ENCODE measurements at regions not wholly inside any gene's neighbourhood (a gene's known extent, or its start where the extent isn't known, plus 50 kb on each side); places are given as distances from the start of the nearest gene placed in this dataset.

- intact Hi-C loops (cut with DNase I): no loop called here
- ATAC-seq (no peak), DNase-seq (no peak)
- Histone ChIP-seq H3K27me3 (no peaks in the 10 kb centered on the region), H3K4me3 (no peak overlapping the region), H3K27ac (no peak overlapping the region), H3K4me1 (no peaks in the 10 kb centered on the region), H3K36me3 (no peaks in the 10 kb centered on the region), H3K9me3 (no peaks in the 10 kb centered on the region)
- no peak for TF ChIP-seq CTCF (IDR thresholded peaks at IDR 0.05)
Measured at GRCh38 chr2:189379731-189380261, 61.5 kb upstream of the WDR75 start.

- Histone ChIP-seq H3K27me3 (no peaks in the 10 kb centered on the region), H3K27ac (no peak overlapping the region), H3K4me1 (no peaks in the 10 kb centered on the region), H3K4me3 (no peak overlapping the region), H3K36me3 (no peaks in the 10 kb centered on the region), H3K9me3 (peaks cover 0 to 3% of the 10 kb centered on the region in 2 donors)
- DNase-seq (no peak), ATAC-seq (no peak)
- intact Hi-C loops (cut with DNase I): no loop called here
- no peak for TF ChIP-seq CTCF (IDR thresholded peaks at IDR 0.05)
Measured at GRCh38 chr2:189382668-189383067, 58.6 kb upstream of the WDR75 start.

GRCh38 chr2:189386741-189387140, 54.5 kb upstream of the WDR75 start:
- H3K27ac ChIP-seq: no peak overlapping the region
- no peak for TF ChIP-seq CTCF (IDR thresholded peaks at IDR 0.05)
- intact Hi-C loops (cut with DNase I): no loop called here
- H3K4me1 ChIP-seq: no peaks in the 10 kb centered on the region
- peaks cover 0 to 3% of the 10 kb centered on the region in 2 donors for H3K9me3 ChIP-seq
- ATAC-seq: no peak
- H3K27me3 ChIP-seq: no peaks in the 10 kb centered on the region
- H3K4me3 ChIP-seq: no peak overlapping the region
- H3K36me3 ChIP-seq: no peaks in the 10 kb centered on the region
- DNase-seq: no peak

- no peaks in the 10 kb centered on the region for H3K27me3 ChIP-seq
- ATAC-seq (no peak), DNase-seq (no peak)
- intact Hi-C loops (cut with DNase I): no loop called here
- H3K9me3 ChIP-seq: peaks cover 0 to 3% of the 10 kb centered on the region in 2 donors
- TF ChIP-seq CTCF (IDR thresholded peaks at IDR 0.05): no peak
- no peak overlapping the region for H3K4me3 ChIP-seq
- H3K4me1 ChIP-seq: no peaks in the 10 kb centered on the region
- H3K27ac ChIP-seq: no peak overlapping the region
- no peaks in the 10 kb centered on the region for H3K36me3 ChIP-seq
Measured at GRCh38 chr2:189391201-189391600, 50.1 kb upstream of the WDR75 start.

Data from left lung (tissue), 4 donors.